SU-DHL-6 (cell line): ENCODE measurements at regions not wholly inside any gene's neighbourhood (a gene's known extent, or its start where the extent isn't known, plus 50 kb on each side); places are given as distances from the start of the nearest gene placed in this dataset.
A peak's percentile ranks its signal among the peaks of the same experiment; 100 is the strongest.
"Not testable (repeated sequence)": the region's sequence is repeated elsewhere in the genome, so short reads cannot be mapped to it uniquely, and the experiment has no call there.

Source experiments
- H2AFZ ChIP-seq: fragments of 200-600 bp; sonication (generic); 2 replicates; pipeline ENCODE4 v1.6.1; 2014; ENCODE audit warnings: low read depth, mild to moderate bottlenecking, moderate library complexity, mixed read lengths, antibody characterized with exemption, low read length; ENCODE audit not compliant: severe bottlenecking
- H3F3A ChIP-seq: fragments of 200-600 bp; shearing (Covaris generic); 2 replicates; pipeline ENCODE4 v1.6.0; 2016; ENCODE audit warnings: antibody characterized with exemption, mild to moderate bottlenecking; ENCODE audit not compliant: insufficient read depth
- H3K27ac ChIP-seq: fragments of 200-600 bp; sonication (generic); 2 replicates; pipeline ENCODE4 v1.5.1; 2016; ENCODE audit warnings: low read depth, mild to moderate bottlenecking, low read length, moderate library complexity, mixed read lengths
- H3K27me3 ChIP-seq: fragments of 200-600 bp; sonication (generic), shearing (Covaris generic); 2 replicates; pipeline ENCODE4 v1.6.0; 2014; ENCODE audit warnings: mild to moderate bottlenecking, low read length
- H3K36me3 ChIP-seq: fragments of 200-600 bp; sonication (generic); 2 replicates; pipeline ENCODE4 v1.6.1; 2014; ENCODE audit warnings: mild to moderate bottlenecking, low read length, mixed read lengths
- H3K4me2 ChIP-seq: fragments of 300-600, 200-600 bp; shearing (Covaris generic), sonication (generic); 2 replicates; pipeline ENCODE4 v1.6.0; 2014; ENCODE audit warnings: low read length, low read depth, mild to moderate bottlenecking; ENCODE audit not compliant: poor library complexity, severe bottlenecking
- H3K4me3 ChIP-seq: fragments of 200-600 bp; sonication (generic); 2 replicates; pipeline ENCODE4 v1.5.1; 2014; ENCODE audit warnings: antibody characterized with exemption, low read length, mild to moderate bottlenecking, mixed read lengths; ENCODE audit not compliant: insufficient read depth, poor library complexity, severe bottlenecking
- H3K79me2 ChIP-seq: fragments of 200-600 bp; sonication (generic); 2 replicates; pipeline ENCODE4 v1.6.1; 2014; ENCODE audit warnings: mild to moderate bottlenecking, low read length, moderate library complexity; ENCODE audit not compliant: insufficient read depth
- H3K9ac ChIP-seq: fragments of 200-600 bp; sonication (generic); 2 replicates; pipeline ENCODE4 v1.7.0; 2014; ENCODE audit warnings: mild to moderate bottlenecking, low read length
- H3K9me2 ChIP-seq: fragments of 200-600 bp; sonication (generic); replicated peaks from 2 replicates; pipeline ENCODE4 v1.6.1; 2014; ENCODE audit warnings: low read length; ENCODE audit not compliant: insufficient read depth
- H3K9me3 ChIP-seq: fragments of 200-600 bp; sonication (generic); 2 replicates; pipeline ENCODE4 v1.6.1; 2014; ENCODE audit warnings: low read length, mixed read lengths; ENCODE audit not compliant: insufficient read depth
- H4K20me1 ChIP-seq: fragments of 200-600 bp; sonication (generic); 2 replicates; pipeline ENCODE4 v1.6.1; 2014; ENCODE audit warnings: low read depth, mild to moderate bottlenecking, antibody characterized with exemption, low read length, moderate library complexity, mixed read lengths
- EZH2phosphoT487 ChIP-seq: fragments of 200-600 bp; sonication (generic), shearing (Covaris generic); conservative IDR thresholded peaks from 2 replicates; pipeline ENCODE4 v1.6.1; 2018; ENCODE audit warnings: mild to moderate bottlenecking, antibody characterized with exemption, low read length, moderate library complexity, mixed read lengths
- TF ChIP-seq, protein P1 (sequence below): fragments of 200-600 bp; sonication (generic); IDR thresholded peaks from one replicate; pipeline ENCODE4 v1.5.1; 2017; ENCODE audit warnings: antibody characterized with exemption, mild to moderate bottlenecking, low read length, moderate library complexity; ENCODE audit not compliant: insufficient read depth, poor library complexity, severe bottlenecking

GRCh38 chrX:131675596-131676194, 131.8 kb downstream of the OR13H1 start:
- Histone ChIP-seq H3K79me2 (no peaks in the 10 kb centered on the region), H3K9ac (no peak overlapping the region), H3F3A (no peaks in the 10 kb centered on the region), H3K9me2 (no peaks in the 10 kb centered on the region), H3K27me3 (no peaks in the 10 kb centered on the region), H3K9me3 (no peaks in the 10 kb centered on the region), H4K20me1 (no peaks in the 10 kb centered on the region), H3K27ac (no peak overlapping the region), H3K4me2 (no peak overlapping the region), H3K36me3 (no peaks in the 10 kb centered on the region), H2AFZ (no peak overlapping the region), H3K4me3 (no peak overlapping the region)
- TF ChIP-seq EZH2phosphoT487: no peak
- TF ChIP-seq, protein P1, sequence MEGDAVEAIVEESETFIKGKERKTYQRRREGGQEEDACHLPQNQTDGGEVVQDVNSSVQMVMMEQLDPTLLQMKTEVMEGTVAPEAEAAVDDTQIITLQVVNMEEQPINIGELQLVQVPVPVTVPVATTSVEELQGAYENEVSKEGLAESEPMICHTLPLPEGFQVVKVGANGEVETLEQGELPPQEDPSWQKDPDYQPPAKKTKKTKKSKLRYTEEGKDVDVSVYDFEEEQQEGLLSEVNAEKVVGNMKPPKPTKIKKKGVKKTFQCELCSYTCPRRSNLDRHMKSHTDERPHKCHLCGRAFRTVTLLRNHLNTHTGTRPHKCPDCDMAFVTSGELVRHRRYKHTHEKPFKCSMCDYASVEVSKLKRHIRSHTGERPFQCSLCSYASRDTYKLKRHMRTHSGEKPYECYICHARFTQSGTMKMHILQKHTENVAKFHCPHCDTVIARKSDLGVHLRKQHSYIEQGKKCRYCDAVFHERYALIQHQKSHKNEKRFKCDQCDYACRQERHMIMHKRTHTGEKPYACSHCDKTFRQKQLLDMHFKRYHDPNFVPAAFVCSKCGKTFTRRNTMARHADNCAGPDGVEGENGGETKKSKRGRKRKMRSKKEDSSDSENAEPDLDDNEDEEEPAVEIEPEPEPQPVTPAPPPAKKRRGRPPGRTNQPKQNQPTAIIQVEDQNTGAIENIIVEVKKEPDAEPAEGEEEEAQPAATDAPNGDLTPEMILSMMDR: peak; percentile 30

DNA sequence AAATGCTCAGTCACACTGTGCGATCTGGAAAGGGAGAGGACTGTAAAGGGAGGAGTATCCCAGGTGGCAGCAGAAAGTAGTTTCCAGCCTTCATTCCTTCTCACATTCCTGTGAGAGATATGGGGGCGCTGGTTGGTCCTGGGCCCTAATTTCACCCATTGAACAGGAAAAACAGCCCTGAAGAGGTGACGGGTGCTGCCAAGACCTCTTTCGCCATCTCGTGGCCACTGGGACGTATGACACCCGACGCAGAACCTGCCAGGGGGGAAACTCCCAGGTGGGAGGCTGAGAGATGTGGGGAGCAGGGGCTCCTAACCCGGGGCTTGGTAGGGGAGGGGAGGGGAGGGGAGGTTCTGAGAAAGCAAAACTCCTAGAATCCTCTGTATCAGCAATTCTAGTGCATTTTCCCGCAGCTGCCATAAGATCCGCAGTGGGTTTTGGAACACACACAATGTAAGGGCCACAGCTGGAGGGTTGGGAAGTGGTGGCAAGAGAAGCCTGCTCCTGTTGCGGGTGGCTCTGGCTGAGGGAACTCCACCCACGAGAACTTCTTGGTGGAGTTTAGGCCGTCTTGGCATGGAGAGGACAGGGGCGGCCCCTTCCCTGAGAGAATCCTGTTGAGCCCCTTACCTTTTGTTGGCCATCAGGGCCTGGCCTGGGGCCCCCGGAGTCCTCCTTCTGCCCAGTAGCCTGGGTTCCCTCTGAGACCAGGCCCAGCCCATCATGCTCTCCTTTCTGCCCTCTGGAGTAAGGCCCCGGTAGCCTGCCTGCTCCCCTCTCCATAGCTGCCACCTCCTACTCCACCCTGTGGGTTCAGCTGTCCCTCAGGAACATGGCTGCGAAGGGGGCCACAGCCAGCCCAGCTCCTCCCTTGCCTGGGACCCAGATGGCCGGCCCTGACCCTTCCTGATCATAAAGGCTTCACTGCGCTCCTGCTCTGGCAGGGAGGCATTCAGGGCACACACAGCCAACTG, 134.1 kb downstream of the OR13H1 start:
- Histone ChIP-seq H4K20me1 (no peaks in the 10 kb centered on the region), H2AFZ (no peak overlapping the region), H3K27ac (no peak overlapping the region)

GRCh38 chrX:131682735-131683134, 138.9 kb downstream of the OR13H1 start:
- H3K9me2 ChIP-seq, H3K4me3 ChIP-seq, H4K20me1 ChIP-seq, H3K4me2 ChIP-seq, H3K27me3 ChIP-seq, H3K36me3 ChIP-seq, H3K9ac ChIP-seq, H2AFZ ChIP-seq, H3K27ac ChIP-seq, H3K79me2 ChIP-seq, H3F3A ChIP-seq, H3K9me3 ChIP-seq: not testable (repeated sequence)

More for the DNA sequence above, 134.1 kb downstream of the OR13H1 start:
- Histone ChIP-seq H3K27me3 (no peaks in the 10 kb centered on the region), H3K9me2 (no peaks in the 10 kb centered on the region), H3K79me2 (no peaks in the 10 kb centered on the region), H3K9ac (no peak overlapping the region), H3K9me3 (no peaks in the 10 kb centered on the region), H3F3A (no peaks in the 10 kb centered on the region), H3K36me3 (no peaks in the 10 kb centered on the region), H3K4me3 (no peak overlapping the region), H3K4me2 (no peak overlapping the region)
- no peak for TF ChIP-seq EZH2phosphoT487
- TF ChIP-seq, protein P1: peak; percentile 44

- Histone ChIP-seq H3F3A (no peaks in the 10 kb centered on the region), H3K9ac (no peak overlapping the region), H3K36me3 (no peaks in the 10 kb centered on the region), H3K9me3 (no peaks in the 10 kb centered on the region), H3K79me2 (no peaks in the 10 kb centered on the region), H2AFZ (no peak overlapping the region), H3K27ac (no peak overlapping the region), H3K4me2 (no peak overlapping the region), H4K20me1 (no peaks in the 10 kb centered on the region), H3K4me3 (no peak overlapping the region), H3K27me3 (no peaks in the 10 kb centered on the region), H3K9me2 (no peaks in the 10 kb centered on the region)
- no peak for TF ChIP-seq EZH2phosphoT487
- TF ChIP-seq, protein P1: no peak
These were observed 149.5 kb downstream of the OR13H1 start for GRCh38 chrX:131693359-131693758.

- H3K27me3 ChIP-seq, H3F3A ChIP-seq, H3K9me3 ChIP-seq, H2AFZ ChIP-seq, H3K9me2 ChIP-seq, H3K27ac ChIP-seq, H4K20me1 ChIP-seq, H3K79me2 ChIP-seq, H3K9ac ChIP-seq, H3K4me3 ChIP-seq, H3K4me2 ChIP-seq, H3K36me3 ChIP-seq: not testable (repeated sequence)
These were observed 153.1 kb downstream of the OR13H1 start for GRCh38 chrX:131696989-131697388.
